ENCODE measurements at regions not wholly inside any gene's neighbourhood (a gene's known extent, or its start where the extent isn't known, plus 50 kb on each side); places are given as distances from the start of the nearest gene placed in this dataset.

- H2AFZ ChIP-seq (ENCODE audit: low read length): no peak overlapping the region
- no peak overlapping the region for H3K4me2 ChIP-seq (ENCODE audit: low read depth, low read length, poor library complexity, severe bottlenecking)
- no peaks in the 10 kb centered on the region for H3K27me3 ChIP-seq (ENCODE audit: insufficient read depth, low read length, poor library complexity, severe bottlenecking)
- H3K4me1 ChIP-seq (ENCODE audit: insufficient read depth, low read length, poor library complexity, severe bottlenecking): no peaks in the 10 kb centered on the region
- no peak overlapping the region for H3K4me3 ChIP-seq (ENCODE audit: low read length, poor library complexity, severe bottlenecking)
- H4K20me1 ChIP-seq (ENCODE audit: insufficient read depth, low read length, poor library complexity, severe bottlenecking): no peaks in the 10 kb centered on the region
- H3K9me3 ChIP-seq (ENCODE audit: insufficient read depth, low read depth, low read length): no peaks in the 10 kb centered on the region
- H3K36me3 ChIP-seq (ENCODE audit: insufficient read depth, low read length): no peaks in the 10 kb centered on the region
- no peaks in the 10 kb centered on the region for H3F3A ChIP-seq (ENCODE audit: low read depth)
- H3K79me2 ChIP-seq (ENCODE audit: insufficient read depth, low read length): no peaks in the 10 kb centered on the region
- no peak for TF ChIP-seq CTCF (conservative IDR thresholded peaks at IDR 0.05; ENCODE audit: low read length)
- TF ChIP-seq EZH2phosphoT487 (IDR thresholded peaks at IDR 0.05; ENCODE audit: borderline replicate concordance): no peak
- H3K9me2 ChIP-seq (replicated peaks; ENCODE audit: low read depth, low read length): no peaks in the 10 kb centered on the region
- H3K9ac ChIP-seq (ENCODE audit: low read depth, low read length, poor library complexity, severe bottlenecking): no peak overlapping the region
These were observed 153.3 kb upstream of the ARG1 start for GRCh38 chr6:131419702-131420101.

GRCh38 chr6:131424016-131424415 is 149.0 kb upstream of the ARG1 start:
- H4K20me1 ChIP-seq (ENCODE audit: insufficient read depth, low read length, poor library complexity, severe bottlenecking): no peaks in the 10 kb centered on the region
- H3K4me1 ChIP-seq (ENCODE audit: insufficient read depth, low read length, poor library complexity, severe bottlenecking): no peaks in the 10 kb centered on the region
- no peak for TF ChIP-seq EZH2phosphoT487 (IDR thresholded peaks at IDR 0.05; ENCODE audit: borderline replicate concordance)
- no peak for TF ChIP-seq CTCF (conservative IDR thresholded peaks at IDR 0.05; ENCODE audit: low read length)
- no peak overlapping the region for H3K4me3 ChIP-seq (ENCODE audit: low read length, poor library complexity, severe bottlenecking)
- no peak overlapping the region for H2AFZ ChIP-seq (ENCODE audit: low read length)
- no peak overlapping the region for H3K4me2 ChIP-seq (ENCODE audit: low read depth, low read length, poor library complexity, severe bottlenecking)
- no peaks in the 10 kb centered on the region for H3K9me3 ChIP-seq (ENCODE audit: insufficient read depth, low read depth, low read length)
- no peaks in the 10 kb centered on the region for H3F3A ChIP-seq (ENCODE audit: low read depth)
- no peaks in the 10 kb centered on the region for H3K36me3 ChIP-seq (ENCODE audit: insufficient read depth, low read length)
- H3K9me2 ChIP-seq (replicated peaks; ENCODE audit: low read depth, low read length): no peaks in the 10 kb centered on the region
- no peaks in the 10 kb centered on the region for H3K27me3 ChIP-seq (ENCODE audit: insufficient read depth, low read length, poor library complexity, severe bottlenecking)
- no peaks in the 10 kb centered on the region for H3K79me2 ChIP-seq (ENCODE audit: insufficient read depth, low read length)
- H3K9ac ChIP-seq (ENCODE audit: low read depth, low read length, poor library complexity, severe bottlenecking): no peak overlapping the region

- TF ChIP-seq CTCF (conservative IDR thresholded peaks at IDR 0.05; ENCODE audit: low read length): no peak
- TF ChIP-seq EZH2phosphoT487 (IDR thresholded peaks at IDR 0.05; ENCODE audit: borderline replicate concordance): no peak
- Histone ChIP-seq H3K9me3 (ENCODE audit: insufficient read depth, low read depth, low read length) (no peaks in the 10 kb centered on the region), H4K20me1 (ENCODE audit: insufficient read depth, low read length, poor library complexity, severe bottlenecking) (no peaks in the 10 kb centered on the region), H3K4me2 (ENCODE audit: low read depth, low read length, poor library complexity, severe bottlenecking) (no peak overlapping the region), H3K36me3 (ENCODE audit: insufficient read depth, low read length) (no peaks in the 10 kb centered on the region), H3K4me3 (ENCODE audit: low read length, poor library complexity, severe bottlenecking) (no peak overlapping the region), H3K27me3 (ENCODE audit: insufficient read depth, low read length, poor library complexity, severe bottlenecking) (no peaks in the 10 kb centered on the region), H3F3A (ENCODE audit: low read depth) (no peaks in the 10 kb centered on the region), H3K9ac (ENCODE audit: low read depth, low read length, poor library complexity, severe bottlenecking) (no peak overlapping the region), H2AFZ (ENCODE audit: low read length) (no peak overlapping the region), H3K4me1 (ENCODE audit: insufficient read depth, low read length, poor library complexity, severe bottlenecking) (no peaks in the 10 kb centered on the region), H3K79me2 (ENCODE audit: insufficient read depth, low read length) (no peaks in the 10 kb centered on the region), H3K9me2 (replicated peaks; ENCODE audit: low read depth, low read length) (no peaks in the 10 kb centered on the region)
These were observed 148.6 kb upstream of the ARG1 start for GRCh38 chr6:131424475-131424874.

Measured in Loucy (cell line).